Smooth muscle cell of the brain vasculature (primary cell): ENCODE measurements at regions not wholly inside any gene's neighbourhood (a gene's known extent, or its start where the extent isn't known, plus 50 kb on each side); places are given as distances from the start of the nearest gene placed in this dataset.

ENCODE experiments used
- DNase-seq: peaks from one replicate; pipeline ENCODE4 v3.0.0-alpha.2; 2012; ENCODE audit warnings: low read depth, low spot score

DNA sequence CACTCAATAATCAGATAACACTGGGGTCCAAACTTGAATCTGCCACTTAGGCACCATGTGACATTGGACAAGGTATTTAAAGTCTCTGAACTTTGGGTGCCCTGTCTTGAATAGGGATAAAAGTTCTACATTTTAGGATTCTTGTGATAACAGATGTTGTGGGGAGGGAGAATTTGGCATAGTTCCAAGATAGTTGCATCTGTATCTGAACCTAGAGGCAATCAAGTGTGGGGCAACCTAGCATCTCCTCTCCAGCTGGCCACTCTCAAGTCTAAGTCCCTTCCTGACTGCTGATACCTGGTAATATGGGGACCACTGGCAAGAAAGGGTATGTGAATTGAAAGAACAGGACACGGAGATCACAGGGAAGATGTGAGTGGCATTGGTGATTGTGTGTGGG lies 256.1 kb downstream of the FOXO1 start:
- DNase-seq, result no peak

DNA sequence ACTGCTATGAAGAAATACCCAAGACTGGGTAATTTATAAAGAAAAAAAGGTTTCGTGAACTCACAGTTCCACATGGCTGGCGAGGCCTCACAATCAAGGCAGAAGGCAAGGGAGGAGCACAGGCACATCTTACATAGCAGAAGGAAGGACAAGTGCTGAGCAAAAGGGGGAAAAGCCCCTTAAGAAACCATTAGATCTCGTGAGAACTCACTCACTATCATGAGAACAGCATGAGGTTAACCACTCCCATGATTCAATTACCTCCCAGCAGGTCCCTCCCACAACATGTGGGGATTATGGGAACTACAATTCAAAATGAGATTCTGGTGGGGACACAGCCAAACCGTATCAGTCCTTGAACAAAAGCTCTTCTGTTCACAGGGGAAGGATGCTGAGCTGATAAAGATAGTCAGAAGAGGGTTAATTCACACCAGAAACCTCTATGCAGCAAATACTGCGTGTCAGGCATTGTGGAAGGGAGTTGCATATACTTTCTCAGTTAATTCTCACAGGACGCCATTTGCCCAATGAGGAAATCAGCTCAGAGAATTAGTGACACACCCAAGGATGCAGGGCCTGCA lies 246.2 kb downstream of the FOXO1 start:
- DNase-seq, result no peak

DNA sequence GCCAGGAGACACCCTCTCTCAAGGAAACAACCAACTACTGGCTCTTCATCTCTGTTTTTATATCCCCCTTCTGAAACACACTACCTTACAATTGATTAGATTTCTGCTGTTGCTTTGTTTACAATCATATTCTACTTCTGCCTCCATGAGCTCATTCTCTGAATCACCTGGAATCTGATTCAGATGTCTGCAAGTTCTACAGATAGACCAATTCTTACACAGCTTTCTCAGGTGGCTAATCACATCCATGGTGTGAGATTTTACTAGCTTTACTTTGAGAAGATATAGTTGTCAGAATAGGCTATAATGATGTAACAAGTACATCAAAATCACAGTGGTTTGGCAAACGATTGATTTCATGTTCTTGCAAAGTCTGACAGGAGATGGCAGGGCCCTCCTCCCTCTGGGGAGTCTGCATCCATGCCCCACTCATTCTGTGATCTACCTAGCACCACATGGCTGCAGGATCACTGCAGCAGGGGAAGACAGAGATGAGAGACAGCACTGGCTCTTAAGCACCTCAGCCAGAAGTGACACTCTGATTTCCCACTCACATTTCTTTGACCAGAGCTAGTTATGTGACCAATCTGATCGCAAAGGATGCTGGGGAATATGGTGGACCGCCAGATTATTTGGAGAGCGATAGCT lies 243.7 kb downstream of the FOXO1 start:
- no peak for DNase-seq

DNA sequence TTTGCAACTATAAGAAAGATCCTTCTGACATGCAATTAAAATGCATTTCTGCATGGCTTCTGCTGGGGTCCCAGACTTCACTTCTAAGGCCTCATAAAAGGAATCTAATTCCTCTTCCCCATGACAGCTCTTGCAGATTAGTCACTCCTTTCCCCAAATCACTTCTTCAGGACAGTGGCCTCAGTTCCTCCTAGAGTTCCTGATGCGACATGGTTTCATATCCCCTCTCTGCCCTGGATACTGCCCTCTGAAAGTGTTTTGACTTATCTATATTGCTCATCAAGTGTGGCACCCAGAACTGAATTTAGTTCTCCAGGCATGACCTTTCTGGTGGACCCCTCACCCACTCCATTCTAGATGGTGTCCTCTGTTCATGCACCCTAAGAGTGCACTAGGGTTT lies 238.1 kb downstream of the FOXO1 start:
- DNase-seq, result no peak

DNA sequence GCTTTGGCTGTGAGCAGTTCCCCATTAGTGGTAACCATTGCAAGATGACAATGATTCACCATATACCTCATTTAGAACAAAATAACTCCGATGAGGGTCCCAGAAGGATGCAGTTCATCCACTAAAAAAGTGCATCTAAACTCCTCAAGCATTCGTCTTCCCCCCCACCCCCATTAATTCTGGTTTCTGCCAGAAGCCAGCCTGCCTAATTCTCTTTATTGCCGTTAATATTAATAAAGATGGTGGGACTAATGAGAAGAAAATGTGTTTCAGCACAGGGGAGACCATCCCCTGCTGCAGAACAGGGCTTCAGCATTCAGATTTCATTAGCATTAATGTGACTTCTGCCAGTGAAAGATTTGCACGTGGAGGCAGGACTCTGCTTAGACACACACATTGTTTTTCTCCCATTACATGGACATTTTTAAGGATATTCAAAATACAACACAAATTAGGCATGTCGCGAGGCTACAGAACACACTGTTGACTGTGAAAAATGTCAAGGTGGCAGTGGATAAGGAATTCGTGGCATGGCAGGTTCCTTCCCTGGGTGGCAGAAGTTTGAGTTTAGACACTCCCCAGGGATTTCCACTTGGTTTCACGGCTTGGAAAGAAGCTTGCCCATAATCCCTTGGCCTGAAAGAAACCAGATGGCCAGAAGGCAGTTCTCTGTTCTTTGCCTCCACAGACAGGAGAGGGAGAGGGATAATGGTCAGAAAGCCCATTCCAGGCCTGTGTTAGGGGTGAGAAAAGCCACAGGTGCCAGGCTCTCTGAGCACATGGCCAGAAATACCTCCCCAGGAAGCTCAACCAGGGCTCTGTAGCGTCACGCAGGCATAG lies 236.5 kb downstream of the FOXO1 start:
- no peak for DNase-seq

DNA sequence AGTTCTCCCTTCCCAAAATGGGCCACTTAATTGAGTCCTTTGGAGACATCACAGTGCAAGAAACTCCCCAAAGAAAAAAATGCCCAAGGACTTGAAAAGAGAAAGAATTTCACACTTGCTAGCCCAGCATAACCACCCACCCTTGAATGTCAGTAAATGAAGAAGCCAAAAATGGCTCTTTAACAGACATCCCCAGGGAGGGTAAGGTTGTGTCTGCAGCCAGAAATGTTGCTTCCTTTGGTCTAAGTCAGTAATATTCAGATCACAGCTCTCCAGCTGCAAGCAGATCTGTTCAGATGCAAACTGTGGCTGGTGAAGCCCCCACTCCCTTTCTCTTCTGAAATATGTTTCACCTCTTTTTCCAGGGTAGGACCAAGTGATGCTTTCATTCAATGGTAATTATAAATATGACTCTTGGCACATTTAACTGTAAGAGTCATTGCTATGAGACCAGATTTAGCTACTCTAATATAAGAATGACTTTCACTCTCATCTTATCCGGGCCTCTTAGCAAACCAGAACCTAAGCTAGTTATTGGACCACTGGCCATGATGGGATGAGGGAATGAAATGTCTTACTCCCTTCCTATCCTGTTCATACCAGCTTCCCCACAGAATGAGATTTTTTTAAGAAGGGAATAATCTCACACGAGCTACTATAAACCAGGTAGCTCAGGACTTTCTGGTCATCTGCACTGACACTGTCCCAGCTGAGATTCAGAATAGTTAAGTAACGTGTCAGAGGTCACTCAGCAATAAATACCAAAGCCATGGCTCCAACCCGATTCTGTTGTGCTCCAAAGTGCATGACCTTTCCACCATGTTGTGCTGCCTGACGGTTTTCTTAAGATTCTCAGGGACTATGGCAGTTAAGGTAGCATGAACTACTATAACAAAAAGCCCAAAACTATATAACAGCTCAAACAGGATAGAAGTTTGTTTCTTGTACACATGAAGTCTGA lies 234.1 kb downstream of the FOXO1 start:
- no peak for DNase-seq

DNA sequence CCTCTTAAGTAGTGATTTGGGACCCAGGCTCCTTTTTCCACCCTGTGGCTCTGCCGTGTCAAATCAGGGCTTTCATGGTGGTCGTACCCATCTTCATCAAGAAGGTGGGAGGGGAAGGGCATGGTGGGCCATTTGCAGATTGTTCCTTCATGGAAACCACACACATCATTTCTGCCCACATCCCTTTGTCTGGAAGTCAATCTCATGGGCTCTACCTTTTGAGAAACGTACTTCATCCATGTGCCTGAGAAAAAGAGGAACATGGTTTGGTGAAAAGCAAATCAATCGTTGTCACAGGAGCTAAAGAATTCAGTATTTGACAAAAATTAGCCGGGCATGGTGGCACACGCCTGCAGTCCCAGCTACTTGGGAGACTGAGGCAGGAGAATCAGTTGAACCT lies 233.4 kb downstream of the FOXO1 start:
- no peak for DNase-seq

DNA sequence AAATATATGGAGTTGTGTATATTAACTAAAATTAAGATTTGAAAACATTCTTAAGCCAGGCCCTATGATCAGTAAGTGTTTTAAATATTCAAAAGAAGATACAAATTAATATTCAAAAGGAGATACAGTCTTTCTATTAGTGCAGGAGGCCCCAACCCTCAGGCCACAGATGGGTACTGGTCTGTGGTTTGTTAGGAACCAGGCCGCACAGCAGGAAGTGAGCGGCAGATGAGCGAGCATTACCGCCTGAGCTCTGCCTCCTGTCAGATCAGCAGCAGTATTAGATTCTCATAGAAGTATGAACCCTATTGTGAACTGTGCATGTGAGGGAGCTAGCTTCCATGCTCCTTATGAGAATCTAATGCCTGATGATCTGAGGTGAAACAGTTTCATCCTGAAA lies 232.9 kb downstream of the FOXO1 start:
- no peak for DNase-seq

DNA sequence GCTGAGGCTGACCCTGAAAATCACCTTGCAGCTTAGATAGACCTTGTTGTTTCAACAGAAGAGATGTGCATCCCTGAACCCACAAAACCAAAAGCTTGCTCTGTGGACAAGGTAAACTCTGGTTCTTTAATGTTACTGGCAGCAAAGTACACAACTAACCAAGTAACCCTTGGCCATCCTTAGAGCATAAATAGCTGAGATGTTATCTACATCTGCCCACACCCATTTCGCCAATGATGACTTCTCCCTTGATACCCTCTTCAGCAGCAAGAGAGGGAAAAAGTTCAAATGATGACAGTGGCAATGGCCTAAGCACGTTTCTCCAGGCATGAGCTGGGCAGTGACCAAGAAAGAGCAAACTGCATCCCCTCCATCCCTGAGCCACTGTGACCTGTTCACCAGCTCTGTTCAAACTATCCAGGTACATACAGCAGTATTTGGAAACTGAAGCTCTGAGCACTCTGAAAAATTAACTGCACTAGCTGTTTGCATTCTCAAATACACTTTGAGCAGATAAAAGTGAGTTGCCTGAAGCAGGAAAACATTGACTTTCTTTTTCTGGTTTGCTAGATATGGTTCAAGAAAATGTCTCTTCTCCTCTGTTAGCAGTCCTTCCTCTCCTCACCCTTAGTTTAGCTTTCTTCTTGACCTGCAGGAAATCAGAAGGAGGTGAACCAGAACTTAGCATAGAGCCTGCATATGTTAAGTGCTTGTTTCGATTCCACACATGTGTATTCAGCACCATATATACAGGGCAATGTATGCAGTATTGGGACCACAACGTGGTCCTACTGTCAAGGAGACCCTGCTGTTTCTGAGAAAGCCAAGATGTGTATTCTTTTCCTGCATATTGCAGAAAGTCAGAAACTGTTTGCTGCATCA lies 231.7 kb downstream of the FOXO1 start:
- no peak for DNase-seq

DNA sequence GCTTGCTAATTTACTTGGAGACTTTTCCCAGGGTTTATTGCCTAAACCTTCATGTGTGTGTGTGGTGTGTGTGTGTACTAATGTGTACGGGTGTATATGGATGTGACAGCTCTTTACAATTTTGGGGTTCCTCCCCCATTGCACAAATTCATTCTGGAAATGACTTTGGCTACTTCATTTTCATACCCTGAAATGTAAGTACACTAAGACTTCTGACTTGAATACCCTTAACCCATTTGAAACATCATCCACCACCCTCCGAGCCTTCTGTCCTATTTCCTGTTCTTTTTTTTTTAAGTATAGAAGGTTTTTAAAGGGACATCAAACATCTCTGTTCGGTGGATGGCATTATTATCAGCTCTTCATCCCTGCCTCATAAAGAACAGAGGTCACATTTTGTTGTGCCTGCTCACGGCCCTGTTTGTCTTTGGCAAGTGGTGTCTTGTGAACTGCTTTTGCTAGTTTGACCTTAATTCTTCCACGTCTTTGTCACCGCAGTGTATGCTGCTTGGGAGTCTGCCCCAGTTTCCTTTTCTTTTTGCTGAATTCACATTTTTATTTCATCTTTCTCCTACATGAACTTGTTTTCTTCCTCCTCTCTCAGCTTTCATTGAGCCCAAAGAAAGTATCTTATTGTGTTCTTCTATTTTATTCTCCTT lies 228.3 kb downstream of the FOXO1 start:
- no peak for DNase-seq

DNA sequence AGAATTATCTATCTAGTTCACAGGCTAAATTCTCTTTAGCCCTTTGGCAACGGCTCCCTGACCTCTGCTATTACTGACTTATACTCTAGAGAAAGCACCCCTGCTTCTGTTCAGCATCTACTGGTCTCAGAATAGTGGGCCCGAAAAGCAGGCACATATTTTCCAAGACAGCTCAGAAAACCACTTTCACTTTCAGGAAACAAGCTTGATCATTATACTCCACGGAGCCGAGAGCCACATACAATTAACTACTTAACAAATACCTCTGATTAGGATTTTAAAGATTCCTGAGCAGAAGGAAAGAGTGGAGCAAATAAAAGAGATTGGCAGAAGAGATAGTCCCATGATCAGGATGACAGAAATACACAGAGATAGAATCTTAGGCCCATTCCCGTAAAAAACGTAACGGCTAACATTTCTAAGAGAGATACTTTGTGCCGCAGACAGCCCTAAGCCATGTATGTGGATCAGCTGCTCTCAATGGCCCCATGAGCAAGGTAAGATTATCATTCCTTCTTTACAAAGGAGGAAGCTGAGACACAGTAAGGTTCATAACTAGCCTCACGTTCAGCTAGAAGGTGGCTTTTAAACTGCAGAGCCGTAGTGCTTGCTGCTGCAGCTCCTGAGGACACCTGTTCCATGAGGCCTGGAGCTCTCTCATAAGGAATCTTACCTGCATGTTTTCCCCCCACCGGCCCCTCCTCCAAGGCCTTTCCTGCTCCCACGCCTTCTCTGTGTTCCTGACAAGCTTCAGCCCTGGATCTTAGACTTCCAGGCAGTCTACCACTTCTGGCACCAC lies 227.2 kb downstream of the FOXO1 start:
- no peak for DNase-seq

DNA sequence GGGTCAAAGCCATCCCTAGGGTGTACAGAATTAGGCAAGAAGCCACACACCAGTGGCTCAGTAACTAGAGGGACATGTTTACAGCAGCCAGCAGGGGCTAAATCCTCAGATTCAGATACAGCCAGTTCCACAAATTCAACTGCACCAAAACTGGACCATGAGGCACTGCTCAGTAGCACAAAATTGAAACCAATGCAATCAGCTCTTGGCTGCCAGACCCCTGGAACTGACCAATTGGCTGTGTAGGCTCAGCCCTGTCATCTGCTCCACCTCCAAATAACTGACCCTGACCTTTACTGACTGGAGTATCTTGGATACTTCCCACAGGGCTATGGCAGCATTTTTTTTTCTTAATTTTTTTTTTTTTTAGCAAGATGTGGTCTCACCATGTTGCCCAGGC lies 226.5 kb downstream of the FOXO1 start:
- DNase-seq, result no peak

DNA sequence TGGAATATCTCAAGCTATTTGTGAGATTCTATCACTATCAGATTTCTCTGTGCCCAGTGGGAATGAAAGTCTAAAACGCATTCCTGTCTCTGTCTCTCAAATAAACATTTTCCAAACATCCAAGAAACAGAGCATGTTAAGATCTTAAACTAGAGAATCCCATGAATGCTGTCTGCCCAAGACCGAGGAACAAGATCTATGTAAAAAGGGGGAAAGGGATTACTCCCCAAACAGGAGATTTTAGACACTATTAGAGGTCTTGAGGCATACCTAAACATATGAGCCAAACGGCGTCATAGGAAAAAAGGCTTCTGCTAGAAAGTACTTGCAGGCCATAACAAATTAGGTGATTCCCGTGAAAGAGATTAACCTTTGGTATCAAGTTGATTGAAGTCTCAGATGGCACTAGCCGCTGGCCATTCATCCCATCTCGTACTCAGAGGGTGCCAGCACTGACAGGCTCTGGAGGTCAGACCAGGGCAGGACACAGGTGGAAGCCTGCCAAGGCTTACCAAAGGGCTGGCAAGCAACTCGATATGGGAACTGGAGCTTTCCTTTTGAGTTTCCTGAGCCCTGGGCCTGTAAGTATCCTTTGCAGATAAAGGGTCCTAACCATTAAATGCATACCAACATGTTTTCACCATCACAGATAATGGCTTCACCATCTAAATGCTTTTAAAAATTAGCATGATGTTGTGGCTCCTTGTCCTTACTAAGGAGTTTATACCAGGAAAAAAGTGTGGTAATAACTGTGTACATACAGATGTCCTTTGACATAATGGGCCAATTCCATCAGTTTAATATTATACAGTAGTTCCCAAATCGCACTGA lies 225.2 kb downstream of the FOXO1 start:
- no peak for DNase-seq

DNA sequence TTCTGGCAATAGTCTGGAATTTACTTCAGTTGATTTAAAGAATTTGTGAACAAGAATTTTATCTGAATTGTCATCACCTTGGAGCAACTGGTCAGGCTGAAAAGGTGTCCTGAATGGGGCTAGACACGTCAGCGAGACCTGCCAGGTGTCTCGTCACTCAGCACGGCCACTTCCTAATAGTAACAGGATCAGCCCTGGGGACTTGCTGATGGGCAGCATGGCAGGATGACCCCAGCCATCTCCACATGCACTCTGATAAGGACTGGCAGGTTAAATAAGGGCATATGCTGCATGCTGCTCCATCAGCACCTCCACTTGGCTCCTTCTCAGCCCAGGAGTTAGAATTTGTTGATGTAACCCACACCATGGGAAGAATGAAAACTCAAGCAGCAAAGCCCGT lies 224.2 kb downstream of the FOXO1 start:
- DNase-seq, result no peak

DNA sequence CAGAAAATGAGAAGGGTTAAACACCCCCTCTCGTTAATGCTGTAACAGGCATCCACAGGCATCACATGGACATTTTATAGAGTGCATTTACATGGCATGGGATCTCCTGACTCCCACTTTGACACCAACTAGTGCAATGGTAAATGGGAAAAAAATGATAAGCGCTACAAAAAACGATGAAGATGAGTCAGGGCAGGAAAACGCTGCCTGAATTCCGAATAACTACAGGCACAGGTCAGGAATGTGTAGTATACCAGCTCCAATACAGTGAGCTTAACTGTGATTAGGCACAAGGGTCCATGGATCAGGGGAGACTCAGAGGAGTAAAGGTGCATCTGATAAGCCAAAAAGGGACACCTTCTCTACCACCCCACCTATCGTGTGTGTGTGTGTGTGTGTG lies 223.6 kb downstream of the FOXO1 start:
- no peak for DNase-seq

DNA sequence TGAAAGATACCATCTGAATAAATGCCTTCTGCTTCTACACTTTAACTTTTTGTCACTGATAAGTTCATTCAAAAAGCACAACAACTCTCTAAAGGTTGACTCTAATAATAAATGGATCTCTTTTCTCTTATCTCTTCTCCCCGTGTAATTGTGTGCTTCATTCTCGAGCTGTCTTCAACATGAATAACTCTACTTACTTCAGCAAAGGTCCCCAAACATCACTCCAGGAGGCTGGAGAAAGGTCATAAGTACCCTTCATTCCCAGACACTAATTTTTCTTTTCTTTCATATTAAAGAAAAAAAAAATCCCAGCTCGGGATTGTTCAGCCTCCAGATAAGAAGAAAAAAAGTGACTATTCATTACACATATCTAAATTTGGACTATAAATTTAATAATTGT lies 222.2 kb downstream of the FOXO1 start:
- DNase-seq, result no peak

DNA sequence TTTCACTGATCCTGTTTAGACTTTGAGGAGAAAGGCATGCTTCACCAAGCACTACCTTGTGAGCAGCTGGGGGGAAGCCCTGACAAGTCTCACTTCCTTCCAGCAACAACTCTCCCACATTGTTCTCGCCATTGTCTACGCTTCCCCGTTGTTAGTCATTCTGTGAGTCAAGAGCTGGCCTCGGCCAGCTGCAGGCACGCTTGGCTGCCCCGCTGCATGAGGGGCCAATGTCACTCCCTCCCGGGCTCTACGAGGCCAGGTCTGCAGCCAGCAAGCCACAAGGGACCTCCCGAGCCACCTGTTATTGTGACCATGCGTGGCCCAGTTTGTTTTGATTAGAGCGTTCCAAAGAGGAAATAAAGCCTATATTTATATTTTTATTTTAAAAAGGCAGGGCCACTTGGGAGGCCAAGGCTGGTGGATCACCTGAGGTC lies 220.9 kb downstream of the FOXO1 start:
- no peak for DNase-seq

DNA sequence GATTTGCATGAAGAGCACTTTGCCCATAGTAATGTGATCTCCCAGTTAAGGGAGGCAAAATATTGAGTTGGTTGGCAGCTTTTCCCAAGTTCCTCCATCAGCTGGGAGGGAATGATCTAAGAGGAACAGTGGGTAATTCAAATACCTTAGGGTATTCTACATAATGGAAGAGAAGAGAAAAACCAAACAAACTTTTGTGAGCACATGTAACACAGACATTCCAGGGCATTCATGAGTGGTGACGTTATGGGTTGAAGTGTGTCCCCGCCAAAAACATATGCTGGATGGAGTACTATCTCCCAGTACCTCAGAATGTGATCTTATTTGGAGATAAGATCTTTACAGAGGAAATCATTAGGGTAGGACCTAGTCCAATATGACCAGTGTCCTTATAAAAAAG lies 220.1 kb downstream of the FOXO1 start:
- no peak for DNase-seq

DNA sequence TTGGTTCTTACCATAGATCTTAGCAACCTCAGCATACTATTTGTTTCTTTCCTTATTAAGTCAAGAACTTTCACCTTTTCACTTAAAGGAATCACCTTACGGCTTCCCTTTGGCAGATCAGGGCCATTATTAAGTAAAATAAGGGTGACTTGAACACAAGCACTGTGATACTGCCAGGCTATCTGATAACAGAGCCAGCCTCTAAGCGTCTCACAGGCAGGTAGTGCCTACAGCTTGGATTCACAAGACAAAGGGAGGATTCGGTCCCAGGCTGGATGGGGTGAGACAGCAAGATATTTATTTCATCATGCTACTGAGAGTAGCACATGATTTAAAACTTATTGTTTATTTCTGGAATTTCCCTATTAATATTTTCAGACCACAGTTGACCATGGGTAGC lies 218.6 kb downstream of the FOXO1 start:
- DNase-seq, result no peak
